Fibroblast of pulmonary artery (primary cell): ENCODE measurements at regions not wholly inside any gene's neighbourhood (a gene's known extent, or its start where the extent isn't known, plus 50 kb on each side); places are given as distances from the start of the nearest gene placed in this dataset.
"Not testable (repeated sequence)": the region's sequence is repeated elsewhere in the genome, so short reads cannot be mapped to it uniquely, and the experiment has no call there.

Source experiments
- DNase-seq: peaks from one replicate; pipeline ENCODE4 v3.0.0-alpha.2; 2010; ENCODE audit warnings: low read depth
- H3K4me3 ChIP-seq: replicated peaks from 2 replicates; pipeline ENCODE4 v1.5.1; 2011; ENCODE audit warnings: low read depth, mild to moderate bottlenecking, control low read depth, low read length, moderate library complexity
- CTCF ChIP-seq: IDR thresholded peaks from 2 replicates; pipeline ENCODE4 v1.5.1; 2011; ENCODE audit warnings: mild to moderate bottlenecking, control low read depth, low read length, inconsistent platforms; ENCODE audit errors: missing control alignments

DNA sequence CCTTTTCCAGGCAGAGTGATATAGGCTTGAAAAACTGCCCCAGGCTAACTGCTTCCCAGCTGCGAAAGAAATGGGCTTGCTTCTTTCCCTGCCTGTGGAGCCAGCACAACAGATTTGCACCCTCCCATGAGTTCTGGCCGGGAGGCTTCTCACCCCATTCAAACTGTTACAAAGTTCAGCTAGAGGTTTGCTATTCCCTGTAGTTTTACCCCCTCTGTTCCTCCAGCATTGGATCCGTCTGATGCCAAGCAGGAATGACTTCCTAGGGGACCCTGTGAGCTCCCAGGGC is 87.6 kb upstream of the NDST4 start:
- H3K4me3 ChIP-seq, result no peak overlapping the region
- TF ChIP-seq CTCF, result no peak
- no peak for DNase-seq

DNA sequence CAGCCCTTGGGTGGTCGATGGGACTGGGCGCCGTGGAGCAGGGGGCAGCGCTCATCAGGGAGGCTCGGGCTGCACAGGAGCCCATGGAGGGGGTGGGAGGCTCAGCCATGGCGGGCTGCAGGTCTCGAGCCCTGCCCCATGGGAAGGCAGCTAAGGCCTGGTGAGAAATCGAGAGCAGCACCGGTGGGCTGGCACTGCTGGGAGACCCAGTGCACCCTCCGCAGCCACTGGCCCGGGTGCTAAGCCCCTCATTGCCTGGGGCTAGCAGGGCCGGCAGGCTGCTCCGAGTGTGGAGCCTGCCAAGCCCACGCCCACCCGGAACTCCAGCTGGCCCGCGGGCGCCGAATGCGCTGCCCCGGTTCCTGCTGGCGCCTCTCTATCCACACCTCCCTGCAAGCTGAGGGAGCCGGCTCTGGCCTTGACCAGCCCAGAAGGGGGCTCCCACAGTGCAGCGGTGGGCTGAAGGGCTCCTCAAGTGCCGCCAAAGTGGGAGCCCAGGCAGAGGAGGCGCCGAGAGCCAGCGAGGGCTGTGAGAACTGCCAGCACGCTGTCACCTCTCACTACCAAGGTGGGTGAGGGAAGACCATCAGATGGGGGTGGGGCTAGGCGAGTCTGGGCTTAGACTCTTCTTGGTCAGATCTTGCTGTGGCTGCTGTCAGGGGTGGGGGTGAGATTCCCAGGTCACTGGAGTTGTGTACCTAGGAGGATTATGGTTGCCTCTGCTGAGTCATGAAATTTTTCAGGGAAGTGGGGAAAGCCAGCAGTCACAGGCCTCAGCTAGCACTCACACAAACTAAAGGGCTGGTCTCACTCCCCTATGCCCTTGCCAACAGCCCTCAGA is 87.0 kb upstream of the NDST4 start:
- not testable (repeated sequence) for DNase-seq, H3K4me3 ChIP-seq

- H3K4me3 ChIP-seq, DNase-seq: not testable (repeated sequence)
Observed at GRCh38 chr4:115194612-115195011, 81.2 kb upstream of the NDST4 start.

GRCh38 chr4:115190529-115190928 is 77.1 kb upstream of the NDST4 start:
- H3K4me3 ChIP-seq, result no peak overlapping the region
- TF ChIP-seq CTCF, result no peak
- no peak for DNase-seq

- no peak overlapping the region for H3K4me3 ChIP-seq
- DNase-seq, result no peak
- no peak for TF ChIP-seq CTCF
Observed at GRCh38 chr4:115187136-115187535, 73.7 kb upstream of the NDST4 start.

DNA sequence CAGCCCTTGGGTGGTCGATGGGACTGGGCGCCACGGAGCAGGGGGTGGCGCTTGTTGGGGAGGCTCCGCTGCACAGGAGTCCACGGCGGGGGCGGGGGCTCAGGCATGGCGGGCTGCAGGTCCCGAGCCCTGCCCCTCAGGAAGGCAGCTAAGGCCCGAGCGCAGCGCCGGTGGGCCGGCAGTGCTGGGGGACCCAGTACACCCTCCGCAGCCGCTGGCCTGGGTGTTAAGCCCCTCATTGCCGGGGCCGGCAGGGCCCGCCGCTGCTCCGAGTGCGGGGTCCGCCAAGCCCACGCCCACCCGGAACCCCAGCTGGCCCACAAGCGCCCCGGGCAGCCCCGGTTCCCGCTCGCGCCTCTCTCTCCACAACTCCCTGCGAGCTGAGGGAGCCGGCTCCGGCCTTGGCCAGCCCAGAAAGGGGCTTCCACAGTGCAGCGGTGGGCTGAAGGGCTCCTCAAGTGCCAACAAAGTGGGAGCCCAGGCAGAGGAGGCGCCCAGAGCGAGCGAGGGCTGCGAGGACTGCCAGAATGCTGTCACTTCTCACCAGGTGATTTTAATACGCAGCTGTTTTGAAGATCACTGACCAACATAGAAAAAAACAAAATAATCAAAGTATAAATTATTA is 66.1 kb upstream of the NDST4 start:
- H3K4me3 ChIP-seq, DNase-seq: not testable (repeated sequence)

GRCh38 chr4:115178687-115179086 is 65.3 kb upstream of the NDST4 start:
- not testable (repeated sequence) for DNase-seq, H3K4me3 ChIP-seq

GRCh38 chr4:115171220-115171619 is 57.8 kb upstream of the NDST4 start:
- no peak for DNase-seq
- no peak overlapping the region for H3K4me3 ChIP-seq
- TF ChIP-seq CTCF, result no peak

- no peak overlapping the region for H3K4me3 ChIP-seq
- DNase-seq, result no peak
- TF ChIP-seq CTCF, result no peak
Observed at GRCh38 chr4:115165503-115165902, 52.1 kb upstream of the NDST4 start.
